HG03095 (cell line): ENCODE measurements at regions not wholly inside any gene's neighbourhood (a gene's known extent, or its start where the extent isn't known, plus 50 kb on each side); places are given as distances from the start of the nearest gene placed in this dataset.
"Not testable (repeated sequence)": the region's sequence is repeated elsewhere in the genome, so short reads cannot be mapped to it uniquely, and the experiment has no call there.

Experiments
- ATAC-seq: cut with Tn5 transposase; IDR thresholded peaks from one replicate; pipeline ENCODE4 v1.9.1; 2021; ENCODE audit warnings: moderate library complexity; ENCODE audit not compliant: unreplicated experiment

DNA sequence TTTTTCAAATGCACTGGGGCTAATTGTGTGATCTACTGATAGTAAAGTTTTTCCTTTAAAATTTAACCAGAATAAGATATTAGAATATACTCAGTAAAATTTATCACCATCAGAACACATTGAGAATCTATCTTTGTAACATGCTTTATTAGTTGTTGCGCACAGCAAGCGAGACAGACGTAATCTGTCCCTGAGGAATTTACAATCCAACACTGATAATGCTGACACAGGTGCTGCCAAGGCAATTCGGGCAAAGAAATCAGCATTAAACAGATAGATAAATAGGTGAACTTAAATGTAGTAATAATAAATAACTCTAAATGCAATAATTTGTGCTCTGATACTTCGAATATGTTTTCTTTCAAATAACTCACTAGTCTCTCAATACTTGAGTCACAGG is 607.2 kb downstream of the HTR1B start:
- no peak for ATAC-seq

DNA sequence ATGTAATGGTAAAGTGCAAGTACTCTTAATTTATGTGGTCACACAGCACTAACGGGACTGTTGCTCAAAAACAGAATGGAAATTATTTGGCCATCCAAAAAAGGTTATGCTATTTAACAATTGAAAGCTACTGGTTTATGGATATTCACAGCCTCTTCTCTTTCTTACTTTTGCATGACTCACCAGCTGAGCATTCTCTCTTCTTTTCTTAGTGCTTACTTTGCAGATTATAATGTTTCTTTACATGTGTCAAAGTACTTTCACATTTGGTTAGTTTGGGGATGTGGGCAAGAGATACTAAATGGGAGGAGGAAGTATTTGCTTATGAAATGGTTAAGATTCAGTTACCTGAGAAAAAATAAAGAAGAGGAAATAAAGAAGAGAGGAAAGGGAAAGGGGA is 610.5 kb downstream of the HTR1B start:
- no peak for ATAC-seq

DNA sequence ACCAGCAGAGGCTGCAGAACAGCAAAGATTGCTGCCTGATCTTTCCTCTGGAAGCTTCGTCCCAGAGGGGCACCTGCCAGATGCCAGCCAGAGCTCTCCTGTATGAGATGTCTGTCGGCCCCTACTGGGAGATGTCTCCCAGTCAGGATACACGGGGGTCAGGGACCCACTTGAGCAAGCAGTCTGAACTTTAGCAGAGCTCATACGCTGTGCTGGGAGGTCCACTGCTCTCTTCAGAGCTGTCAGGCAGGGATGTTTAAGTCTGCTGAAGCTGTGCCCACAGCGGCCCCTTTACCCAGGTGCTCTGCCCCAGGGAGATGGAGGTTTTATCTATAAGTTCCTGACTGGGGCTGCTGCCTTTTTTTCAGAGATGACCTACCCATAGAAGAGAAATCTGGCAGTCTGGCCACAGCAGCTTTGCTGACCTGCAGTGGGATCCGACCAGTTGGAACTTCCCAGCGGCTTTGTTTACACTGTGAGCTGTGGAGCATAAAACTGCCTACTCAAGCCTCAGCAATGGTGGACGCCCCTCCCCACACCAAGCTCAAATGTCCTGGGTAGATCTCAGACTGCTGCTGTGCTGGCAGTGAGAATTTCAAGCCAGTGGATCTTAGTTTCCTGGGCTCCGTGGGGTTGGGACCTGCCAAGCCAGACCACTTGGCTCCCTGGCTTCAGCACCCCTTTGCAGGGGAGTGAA is 613.9 kb downstream of the HTR1B start:
- ATAC-seq, result not testable (repeated sequence)

DNA sequence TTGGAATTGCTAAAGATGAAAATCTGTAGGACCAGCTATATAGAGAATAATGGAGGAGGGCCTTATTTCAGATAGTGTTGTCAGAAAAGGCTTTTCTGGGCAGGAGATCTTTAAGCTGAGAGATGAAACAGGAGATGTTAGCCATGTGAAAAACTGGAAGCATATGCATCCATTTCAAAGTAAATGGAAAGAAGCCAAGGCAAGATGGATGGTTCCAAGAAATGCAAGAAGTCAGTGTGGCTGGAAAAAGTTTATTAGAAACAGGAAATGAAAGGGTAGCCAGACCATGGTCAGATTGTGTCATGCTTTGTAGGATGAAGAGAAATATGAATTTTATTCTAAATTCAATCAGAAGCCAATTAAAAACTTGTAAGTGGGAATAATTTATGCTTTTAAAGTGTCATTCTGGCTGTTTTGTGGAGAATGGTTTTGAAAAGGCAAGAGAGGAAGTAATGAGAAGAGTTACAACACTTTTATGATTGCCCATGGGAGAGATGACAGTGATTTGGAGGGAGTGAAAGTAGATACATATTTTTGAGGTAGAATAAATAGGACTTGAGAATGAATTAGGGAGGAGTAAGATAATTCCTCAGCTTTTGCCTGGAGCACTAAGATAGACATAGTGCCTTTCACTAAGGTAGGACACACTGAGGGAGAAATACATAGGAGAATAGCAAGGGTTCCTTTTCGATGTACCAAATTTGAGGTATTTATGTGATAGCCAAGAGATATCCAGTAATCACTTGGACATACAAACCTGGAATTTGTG is 620.1 kb downstream of the HTR1B start:
- no peak for ATAC-seq

GRCh38 chr6:76840865-76841264 is 622.4 kb downstream of the HTR1B start:
- ATAC-seq, result no peak

DNA sequence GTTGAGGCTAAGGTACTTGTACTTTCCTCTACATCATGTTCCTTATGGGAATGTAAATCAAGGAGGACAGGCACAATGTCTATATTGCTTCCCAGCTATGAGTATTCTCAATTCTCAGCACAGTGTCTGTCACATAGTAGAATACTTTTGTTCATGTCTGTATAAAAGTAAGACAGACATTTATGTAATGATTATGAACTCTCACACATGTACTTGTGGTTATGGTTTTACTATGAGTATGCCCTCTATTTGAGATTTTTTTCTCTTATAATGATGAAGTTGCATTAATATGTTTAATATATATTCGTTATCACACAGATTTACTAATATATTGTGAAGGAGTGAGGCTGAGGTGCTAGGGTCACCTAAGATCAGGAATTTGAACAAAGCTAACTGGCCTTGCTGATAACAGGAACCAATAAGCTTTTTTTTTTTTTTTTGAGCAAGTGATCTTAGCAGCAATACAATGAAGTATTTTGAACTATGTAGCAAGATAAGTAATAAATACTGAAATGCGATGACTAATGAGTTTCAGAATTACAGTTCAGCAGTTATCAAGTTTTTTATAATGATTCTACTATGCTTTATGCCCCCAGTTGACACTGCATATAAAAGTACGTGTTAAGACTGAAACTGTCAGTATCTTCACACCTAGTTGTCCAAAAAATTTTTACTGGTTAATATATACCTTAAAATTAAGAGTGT is 623.1 kb downstream of the HTR1B start:
- ATAC-seq, result no peak

- ATAC-seq, result no peak
Measured at GRCh38 chr6:76839505-76839904, 623.8 kb downstream of the HTR1B start.

- no peak for ATAC-seq
Measured at GRCh38 chr6:76837564-76837963, 625.7 kb downstream of the HTR1B start.

DNA sequence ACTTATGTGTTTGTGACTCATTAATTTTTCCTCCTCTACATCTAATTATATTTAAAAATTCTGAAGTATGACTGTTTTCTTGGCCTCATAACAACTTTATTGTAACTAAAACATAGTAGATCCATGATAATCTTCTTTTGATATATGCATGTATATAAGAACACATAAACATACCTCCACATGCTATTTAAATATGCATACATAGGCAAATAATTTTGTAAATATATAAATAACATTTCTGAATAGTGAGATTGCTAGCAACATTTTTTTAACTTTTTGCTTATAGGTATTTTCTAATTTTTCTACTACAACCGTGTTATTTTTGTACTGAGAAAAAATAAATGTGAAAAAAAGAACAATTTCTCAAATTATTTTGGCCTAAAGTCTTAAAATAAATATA is 627.6 kb downstream of the HTR1B start:
- ATAC-seq, result no peak

DNA sequence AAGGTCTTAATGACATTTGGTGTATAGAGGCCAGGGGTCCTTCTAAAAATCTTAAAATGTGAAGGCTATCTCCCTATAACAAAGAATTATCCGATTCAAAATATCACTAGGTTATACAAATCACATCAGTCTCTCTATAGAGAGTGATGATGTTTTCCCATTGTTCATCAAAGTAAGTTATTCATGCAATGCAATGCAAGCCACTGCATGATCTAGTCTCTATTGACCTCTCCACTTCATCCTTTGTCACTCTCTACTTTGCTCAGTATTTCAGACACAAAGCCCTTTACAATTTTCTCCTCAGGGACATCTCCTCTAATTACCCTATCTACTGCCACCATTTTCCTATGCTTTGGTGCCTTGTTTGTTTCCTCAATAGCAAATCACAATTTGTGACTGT is 628.0 kb downstream of the HTR1B start:
- ATAC-seq, result no peak

DNA sequence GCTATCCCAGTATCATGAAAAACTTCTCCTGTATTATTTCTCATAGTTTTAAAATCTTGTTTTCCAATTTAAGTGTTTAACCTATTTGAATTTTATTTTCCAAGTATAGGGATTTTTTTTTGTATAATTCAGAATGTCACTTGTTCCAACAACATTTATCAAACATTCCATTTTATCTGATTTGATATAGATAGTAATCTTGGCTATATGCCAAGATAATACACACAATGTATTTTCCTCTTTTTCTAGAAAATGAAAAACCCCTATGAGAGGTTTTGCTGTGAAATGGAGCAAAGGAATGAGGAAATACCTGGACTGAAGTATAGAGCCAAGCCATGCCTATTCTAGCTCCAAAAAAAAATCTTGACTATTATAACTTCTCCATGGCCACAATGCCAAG is 628.9 kb downstream of the HTR1B start:
- no peak for ATAC-seq

DNA sequence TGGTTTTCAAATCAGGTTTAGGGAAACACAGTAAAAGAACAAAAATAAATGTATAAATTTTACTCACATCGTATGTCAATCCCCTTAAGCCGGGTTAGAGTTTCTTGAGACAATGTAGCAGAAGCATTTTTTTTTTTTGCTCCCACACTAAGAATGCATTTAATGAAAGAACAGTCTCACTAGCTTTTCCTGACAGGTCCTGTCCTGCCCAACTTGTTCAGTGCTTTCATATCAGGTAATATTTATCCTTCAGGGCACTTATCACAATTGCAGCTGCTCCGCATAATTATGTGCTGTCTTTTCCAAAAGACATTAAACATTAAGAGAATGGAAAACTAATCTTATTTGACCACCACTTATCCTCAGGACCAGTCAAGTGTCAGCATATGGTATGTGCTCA is 632.0 kb downstream of the HTR1B start:
- ATAC-seq, result no peak

- not testable (repeated sequence) for ATAC-seq
Measured at GRCh38 chr6:76823578-76823977, 639.7 kb downstream of the HTR1B start.

- no peak for ATAC-seq
Measured at GRCh38 chr6:76818451-76818850, 644.8 kb downstream of the HTR1B start.

DNA sequence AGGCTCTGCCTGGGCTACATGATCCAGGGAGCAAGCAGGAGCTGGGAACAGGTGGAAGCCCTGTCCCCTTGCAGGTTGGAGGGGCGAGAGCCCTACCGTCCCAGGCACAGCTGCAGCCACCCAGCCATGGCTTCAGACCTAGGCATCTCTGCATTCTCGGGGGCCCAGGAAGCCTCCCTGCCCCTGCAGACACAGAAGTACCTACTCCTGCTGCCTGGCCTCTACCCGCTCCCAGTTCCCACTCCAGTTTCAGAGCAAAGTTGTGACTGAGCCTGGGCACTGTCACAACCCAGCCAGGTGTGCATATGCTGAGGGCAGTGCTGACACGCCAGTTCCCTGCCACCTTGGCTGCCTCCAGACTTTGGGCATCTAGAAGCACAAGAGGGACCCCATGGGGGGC is 645.9 kb downstream of the HTR1B start:
- ATAC-seq, result no peak

DNA sequence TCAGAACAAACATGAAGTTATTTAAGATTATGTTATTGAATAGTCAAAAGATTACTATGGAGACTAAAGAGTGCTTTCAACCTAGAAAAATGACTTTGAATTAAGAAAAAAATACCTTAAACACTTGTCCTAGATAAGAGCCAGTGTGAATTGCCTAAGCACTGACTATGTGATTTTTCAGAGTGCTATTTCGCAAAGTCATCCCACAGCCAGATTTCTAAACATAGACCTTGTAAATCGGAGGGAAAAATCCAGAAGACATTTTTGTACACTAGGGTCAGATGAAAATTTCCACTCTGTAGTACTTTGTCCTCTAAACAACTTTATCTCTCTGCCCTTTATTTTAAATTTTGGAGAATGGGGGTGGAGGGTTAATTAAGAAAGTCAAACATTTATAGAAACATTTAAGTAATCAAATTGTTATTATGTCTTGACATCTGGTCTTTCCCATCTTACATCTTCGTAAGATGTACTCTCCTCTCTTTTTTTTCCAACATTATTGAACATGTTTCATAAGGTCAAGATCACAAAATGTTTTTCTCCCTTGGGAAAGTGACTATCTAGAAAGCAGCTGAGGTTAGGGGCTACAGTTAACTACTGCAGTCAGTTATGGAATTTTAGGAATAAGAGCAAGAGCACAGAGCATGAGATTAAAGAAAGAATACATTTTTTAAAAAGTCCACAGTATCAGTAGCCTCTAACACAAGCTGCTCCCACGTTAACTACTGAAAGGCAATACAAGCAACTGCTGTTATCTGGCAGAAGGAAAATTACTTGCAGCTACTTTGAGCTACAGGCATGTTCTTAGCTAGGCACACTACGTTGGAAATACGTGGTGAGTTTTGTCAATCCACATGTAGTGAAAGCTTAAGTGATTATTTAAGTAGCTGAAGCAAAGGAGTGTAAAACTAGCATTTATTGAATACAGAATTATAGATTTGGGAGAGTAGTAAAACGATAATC is 648.5 kb downstream of the HTR1B start:
- ATAC-seq, result no peak

- ATAC-seq, result no peak
Measured at GRCh38 chr6:76810286-76810685, 653.0 kb downstream of the HTR1B start.

DNA sequence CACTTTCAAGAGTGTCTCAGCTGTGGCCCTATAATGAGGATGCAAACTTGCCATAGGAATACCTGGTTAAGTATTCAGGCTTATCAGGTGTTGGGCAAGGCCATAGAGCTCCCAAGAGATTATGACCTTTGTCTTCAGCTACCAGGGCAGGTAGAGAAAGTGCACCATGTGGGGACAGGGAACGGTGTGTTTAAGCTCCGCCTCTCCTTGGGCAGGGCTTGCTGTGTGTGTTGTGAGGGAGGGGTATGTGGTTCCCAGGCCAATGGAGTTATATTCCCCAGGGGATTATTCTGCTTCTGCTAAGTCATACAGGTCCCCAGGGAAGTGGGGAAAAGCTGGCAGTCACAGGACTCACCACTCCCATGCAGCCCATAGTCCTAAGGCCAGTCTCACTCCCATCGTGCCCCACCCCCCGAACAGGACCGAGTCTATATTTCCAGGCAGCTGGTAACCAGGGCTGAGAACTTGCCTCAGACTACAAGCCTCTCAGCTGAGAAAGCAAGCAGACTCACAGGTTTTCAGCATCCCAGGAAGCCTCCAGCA is 660.2 kb downstream of the HTR1B start:
- ATAC-seq, result no peak

- no peak for ATAC-seq
Measured at GRCh38 chr6:76792394-76792793, 670.9 kb downstream of the HTR1B start.

- ATAC-seq, result no peak
Measured at GRCh38 chr6:76790881-76791280, 672.4 kb downstream of the HTR1B start.
